ENCODE measurements at regions not wholly inside any gene's neighbourhood (a gene's known extent, or its start where the extent isn't known, plus 50 kb on each side); places are given as distances from the start of the nearest gene placed in this dataset.

GRCh38 chr18:10182009-10182624, 268.3 kb downstream of the VAPA start:
- DNase-seq: no peak

- DNase-seq: no peak
Observed at GRCh38 chr18:10184776-10185175, 269.7 kb upstream of the APCDD1 start.

DNA sequence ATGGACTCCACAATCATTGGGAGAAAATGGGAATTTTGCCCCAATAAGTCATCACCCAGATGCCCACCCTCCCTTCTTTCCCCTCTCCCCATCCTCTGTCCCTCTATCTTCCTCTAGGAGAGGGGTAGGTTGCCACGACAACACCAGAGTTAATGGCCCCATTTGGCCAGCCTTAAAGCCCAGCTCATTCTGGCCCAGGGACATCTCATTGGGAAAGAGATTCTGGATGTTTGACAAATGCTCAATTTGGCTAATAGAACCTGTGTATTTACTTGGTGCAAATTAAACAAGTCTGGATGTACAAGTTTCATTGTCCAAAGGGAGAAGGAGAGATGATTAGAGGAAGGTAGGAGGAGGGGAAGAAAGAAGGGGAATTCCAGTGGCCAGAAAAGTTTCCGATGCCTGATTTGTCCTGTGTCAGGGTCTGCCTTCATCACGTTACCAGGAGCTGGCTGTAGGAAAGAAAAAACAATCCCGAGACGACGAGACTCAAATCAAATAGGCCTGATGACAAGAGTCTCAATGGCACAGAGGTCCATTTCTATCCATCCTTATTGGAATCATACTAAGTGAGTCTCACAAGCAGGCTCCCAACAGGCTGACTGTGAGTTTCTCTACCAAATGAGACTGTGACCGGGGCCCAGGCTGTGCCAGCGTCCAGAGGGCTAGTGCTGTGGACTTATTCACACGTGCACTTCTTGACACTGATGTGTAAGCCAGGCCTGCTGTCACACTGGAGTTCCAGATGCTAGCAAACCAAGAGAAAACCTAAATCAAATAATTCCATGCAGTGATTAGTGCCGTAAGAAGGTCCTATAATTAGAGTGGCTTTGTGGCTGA, 265.2 kb upstream of the APCDD1 start:
- DNase-seq: no peak

- no peak for DNase-seq
Observed at GRCh38 chr18:10190564-10190963, 263.9 kb upstream of the APCDD1 start.

GRCh38 chr18:10193444-10193843, 261.0 kb upstream of the APCDD1 start:
- DNase-seq: no peak

GRCh38 chr18:10194592-10194991, 259.8 kb upstream of the APCDD1 start:
- DNase-seq: no peak

GRCh38 chr18:10195529-10195928, 258.9 kb upstream of the APCDD1 start:
- no peak for DNase-seq

- DNase-seq: no peak
Observed at GRCh38 chr18:10197097-10197496, 257.3 kb upstream of the APCDD1 start.

DNA sequence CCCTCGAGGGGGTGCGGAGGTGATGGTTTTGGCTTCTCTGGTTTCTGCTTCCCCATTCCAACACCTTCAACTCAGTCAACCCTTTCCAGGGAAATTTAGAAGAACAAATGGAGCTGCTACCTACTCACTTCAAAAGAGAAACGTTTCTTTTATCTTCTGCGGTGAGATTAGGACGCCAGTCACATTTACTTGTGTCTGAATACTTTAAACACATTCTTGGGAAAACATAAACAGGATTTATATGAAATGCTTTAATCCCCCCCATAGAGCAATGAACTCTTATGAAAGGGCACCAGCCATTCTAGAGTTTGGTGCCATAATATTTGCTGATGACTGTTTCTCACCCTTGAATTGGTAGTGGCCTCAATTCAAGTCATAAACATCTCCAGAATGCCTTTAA, 253.2 kb upstream of the APCDD1 start:
- no peak for DNase-seq

- DNase-seq: no peak
Observed at GRCh38 chr18:10201659-10202058, 252.8 kb upstream of the APCDD1 start.

DNA sequence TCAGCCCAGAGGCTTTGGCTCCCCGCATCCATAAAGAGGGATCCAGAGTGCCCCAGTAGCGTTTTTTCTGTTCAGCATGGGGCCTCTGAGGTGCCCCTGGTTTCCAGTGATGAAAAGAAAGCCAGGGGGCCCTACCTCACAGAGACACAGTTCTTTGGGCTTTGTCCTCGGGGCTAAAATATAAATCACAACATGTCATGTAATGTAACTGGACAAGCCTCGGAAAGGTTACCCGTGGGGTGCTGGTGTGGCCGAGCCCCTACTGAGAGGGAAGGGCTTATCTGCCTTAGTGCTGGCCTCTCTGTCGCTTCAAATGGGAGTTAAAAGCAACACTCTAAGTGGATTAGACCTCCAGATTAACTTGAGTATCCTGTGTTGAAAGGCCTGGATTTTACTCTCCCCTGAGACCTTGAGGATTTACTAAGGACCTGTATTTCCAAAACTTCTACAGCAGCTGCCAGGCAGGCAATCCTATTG, 251.6 kb upstream of the APCDD1 start:
- DNase-seq: no peak

DNA sequence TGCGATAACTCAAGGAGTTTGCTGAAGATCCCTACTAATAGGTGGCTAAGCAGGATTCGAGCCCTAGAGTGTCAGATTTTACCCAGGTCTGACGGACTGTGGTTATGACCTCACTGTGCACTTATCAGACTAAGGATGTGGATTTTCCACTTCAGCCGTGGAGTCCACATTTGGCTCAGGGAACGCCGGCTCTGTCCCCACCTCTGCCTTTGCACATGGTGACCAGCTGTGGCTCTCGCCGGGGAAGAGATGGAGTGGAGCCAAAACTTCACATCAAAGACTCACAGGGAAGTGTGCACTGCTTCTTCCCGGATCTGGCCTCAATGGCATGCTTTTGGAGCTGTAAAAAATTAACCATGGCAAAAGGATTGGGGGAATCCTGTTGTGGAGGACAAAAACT, 249.3 kb upstream of the APCDD1 start:
- DNase-seq: no peak

- no peak for DNase-seq
Observed at GRCh38 chr18:10207682-10208345, 246.6 kb upstream of the APCDD1 start.

- DNase-seq: no peak
Observed at GRCh38 chr18:10209302-10209701, 245.1 kb upstream of the APCDD1 start.

DNA sequence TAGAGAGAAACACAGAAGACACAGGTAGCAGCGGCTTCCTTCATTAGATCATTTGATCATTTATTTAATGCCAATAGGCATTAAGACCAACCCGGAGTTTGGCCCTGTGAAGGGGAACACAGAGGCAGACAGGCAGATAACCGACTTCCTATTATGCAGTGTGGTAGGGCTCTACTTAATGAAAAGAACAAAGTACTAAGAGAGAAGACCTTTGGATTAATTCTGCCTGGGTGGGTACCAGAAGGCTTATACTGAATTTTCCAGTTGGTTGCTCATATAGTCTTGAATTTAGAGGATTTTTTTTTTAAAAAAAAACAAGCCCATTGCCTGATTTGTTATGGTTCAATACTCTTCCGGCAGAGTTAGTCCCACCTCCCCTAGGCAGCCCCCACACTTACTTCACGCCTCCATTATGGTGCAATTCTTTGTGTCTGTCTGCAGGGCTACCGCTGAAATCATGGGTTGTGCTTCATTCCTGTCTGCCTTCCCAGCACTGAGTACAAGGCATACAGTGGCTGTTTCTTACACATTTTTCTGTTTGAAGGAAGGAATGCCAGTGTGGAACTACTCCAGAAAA, 244.3 kb upstream of the APCDD1 start:
- no peak for DNase-seq

GRCh38 chr18:10213526-10213925, 240.9 kb upstream of the APCDD1 start:
- DNase-seq: peak; percentile 83 to 87

DNA sequence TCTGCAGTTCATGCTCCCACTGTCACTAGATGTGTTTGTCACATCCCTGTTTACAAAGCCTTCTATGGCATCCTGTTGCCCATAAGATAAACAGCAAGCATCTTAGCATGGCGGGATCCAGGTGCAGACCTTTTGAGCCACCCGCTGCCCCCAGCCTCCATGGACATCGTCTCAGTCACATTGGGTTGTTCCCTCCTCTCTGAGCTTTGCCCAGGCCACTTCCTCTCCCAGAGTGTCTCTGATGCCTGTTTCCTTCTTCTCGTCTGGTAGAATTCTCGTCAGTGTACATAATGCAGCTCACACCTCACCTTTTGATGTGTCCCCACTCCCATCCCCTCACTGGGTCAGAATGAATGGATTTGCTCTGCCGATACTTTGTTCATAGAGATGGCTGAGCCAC, 239.0 kb upstream of the APCDD1 start:
- no peak for DNase-seq

DNA sequence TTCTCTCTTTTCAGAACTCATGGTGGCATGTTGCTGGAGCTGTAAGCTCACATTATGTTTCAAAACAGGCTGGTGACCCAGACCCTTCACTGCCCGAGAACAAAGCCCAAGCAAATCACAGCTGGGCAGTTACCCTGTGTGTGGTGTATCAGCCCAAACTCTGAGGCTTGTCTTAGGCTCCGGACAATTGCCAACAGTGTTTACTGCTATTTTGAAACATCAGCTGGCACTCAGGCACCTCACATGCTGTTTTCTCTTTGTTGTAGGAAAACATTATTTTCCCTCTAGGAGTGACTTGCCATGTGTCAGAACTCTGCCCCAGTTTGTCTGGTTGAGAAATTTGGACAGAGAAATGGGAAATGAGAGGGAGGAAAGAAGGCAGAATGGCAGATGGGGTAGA, 237.6 kb upstream of the APCDD1 start:
- DNase-seq: no peak

- no peak for DNase-seq
Observed at GRCh38 chr18:10217211-10217610, 237.2 kb upstream of the APCDD1 start.

- DNase-seq: no peak
Observed at GRCh38 chr18:10225300-10225699, 229.1 kb upstream of the APCDD1 start.

- DNase-seq: no peak
Observed at GRCh38 chr18:10226971-10227370, 227.5 kb upstream of the APCDD1 start.

GRCh38 chr18:10228326-10228725, 226.1 kb upstream of the APCDD1 start:
- DNase-seq: no peak

DNA sequence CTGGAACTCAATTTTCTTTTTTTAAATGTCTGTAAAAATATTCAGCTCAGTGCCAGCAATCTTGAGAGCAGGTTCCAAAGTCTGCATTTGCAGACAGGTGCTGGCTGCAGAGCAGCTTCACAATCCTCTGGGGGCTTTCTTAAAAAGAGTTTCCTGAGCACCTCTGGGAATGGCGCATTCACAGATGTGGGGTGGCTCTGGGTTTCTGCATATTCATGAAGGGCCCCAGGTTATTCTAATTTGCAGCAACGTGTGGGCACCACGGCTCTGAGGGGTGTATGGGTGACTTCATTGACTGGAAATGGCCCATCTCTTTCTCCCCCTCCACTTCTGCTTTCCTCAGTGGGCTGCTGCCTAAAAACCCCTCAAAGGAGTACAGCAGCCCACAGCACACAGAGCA, 225.0 kb upstream of the APCDD1 start:
- no peak for DNase-seq

GRCh38 chr18:10230072-10230471, 224.4 kb upstream of the APCDD1 start:
- no peak for DNase-seq
